GM21717 (cell line): ENCODE measurements at regions not wholly inside any gene's neighbourhood (a gene's known extent, or its start where the extent isn't known, plus 50 kb on each side); places are given as distances from the start of the nearest gene placed in this dataset.
"Not testable (repeated sequence)": the region's sequence is repeated elsewhere in the genome, so short reads cannot be mapped to it uniquely, and the experiment has no call there.

Source experiments
- ATAC-seq: cut with Tn5 transposase; IDR thresholded peaks from one replicate; pipeline ENCODE4 v1.9.1; 2021; ENCODE audit warnings: mild to moderate bottlenecking, moderate library complexity; ENCODE audit not compliant: unreplicated experiment

GRCh38 chr4:53959343-53960120, 104.9 kb downstream of the CHIC2 start:
- ATAC-seq: no peak

DNA sequence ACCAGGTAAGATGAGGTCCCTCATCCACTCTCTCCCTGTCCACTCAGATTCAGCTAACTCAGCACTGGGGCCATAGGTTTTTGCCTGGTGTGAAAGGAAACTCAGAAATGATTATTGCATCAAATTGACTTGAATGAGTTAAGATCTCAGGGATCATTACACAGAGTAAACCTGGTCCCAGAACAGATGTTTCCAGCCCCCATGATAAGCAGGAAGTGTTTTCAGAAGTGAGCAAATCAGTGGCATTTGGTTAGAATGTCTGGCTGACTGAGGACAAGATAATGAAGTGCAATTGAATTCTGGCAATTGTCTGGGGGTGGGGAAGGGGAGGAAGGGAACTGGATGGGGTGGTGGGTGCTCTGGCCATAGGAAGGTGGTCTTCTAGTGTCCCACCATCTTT, 108.0 kb downstream of the CHIC2 start:
- ATAC-seq: no peak

DNA sequence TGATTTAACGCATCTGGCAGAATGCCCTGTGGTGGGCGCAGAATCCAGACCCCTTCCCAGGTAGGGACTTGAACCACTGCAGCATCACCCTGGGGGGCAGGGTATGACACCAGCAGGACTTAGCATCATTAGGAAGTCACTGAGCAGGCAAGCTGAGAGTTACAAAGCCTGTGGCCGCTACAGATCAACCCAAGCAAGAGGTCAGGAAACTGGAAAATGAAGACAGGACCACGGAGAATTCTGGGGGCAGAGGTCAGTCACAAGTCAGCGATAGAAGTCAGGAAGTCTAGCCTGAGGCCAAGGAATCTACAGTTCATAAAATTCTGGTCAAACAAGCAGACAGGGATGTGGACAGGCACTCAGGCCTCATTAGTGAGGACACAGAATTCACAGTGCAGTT, 108.4 kb downstream of the CHIC2 start:
- no peak for ATAC-seq

GRCh38 chr4:53951414-53951813, 113.0 kb downstream of the CHIC2 start:
- no peak for ATAC-seq

GRCh38 chr4:53943345-53944085, 120.9 kb downstream of the CHIC2 start:
- no peak for ATAC-seq

- ATAC-seq: no peak
These were observed 121.7 kb downstream of the CHIC2 start for GRCh38 chr4:53942712-53943111.

DNA sequence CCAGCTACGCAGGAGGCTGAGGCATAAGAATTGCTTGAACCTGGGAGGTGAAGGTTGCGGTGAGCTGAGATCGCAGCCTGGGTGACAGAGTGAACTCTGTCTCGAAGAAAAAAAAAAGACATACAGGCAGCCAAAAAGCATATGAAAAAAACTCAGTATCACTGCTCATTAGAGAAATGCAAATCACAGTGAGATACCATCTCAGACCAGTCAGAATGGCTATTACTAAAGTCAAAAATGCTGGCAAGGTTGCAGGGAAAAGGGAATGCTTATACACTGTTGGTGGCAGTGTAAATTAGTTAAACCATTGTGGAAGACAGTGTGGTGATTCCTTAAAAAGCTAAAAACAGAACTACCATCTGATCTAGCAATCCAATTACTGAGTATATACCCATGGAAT, 123.1 kb downstream of the CHIC2 start:
- no peak for ATAC-seq

- not testable (repeated sequence) for ATAC-seq
These were observed 124.5 kb downstream of the CHIC2 start for GRCh38 chr4:53939892-53940291.

GRCh38 chr4:53937918-53938317, 126.5 kb downstream of the CHIC2 start:
- ATAC-seq: no peak

DNA sequence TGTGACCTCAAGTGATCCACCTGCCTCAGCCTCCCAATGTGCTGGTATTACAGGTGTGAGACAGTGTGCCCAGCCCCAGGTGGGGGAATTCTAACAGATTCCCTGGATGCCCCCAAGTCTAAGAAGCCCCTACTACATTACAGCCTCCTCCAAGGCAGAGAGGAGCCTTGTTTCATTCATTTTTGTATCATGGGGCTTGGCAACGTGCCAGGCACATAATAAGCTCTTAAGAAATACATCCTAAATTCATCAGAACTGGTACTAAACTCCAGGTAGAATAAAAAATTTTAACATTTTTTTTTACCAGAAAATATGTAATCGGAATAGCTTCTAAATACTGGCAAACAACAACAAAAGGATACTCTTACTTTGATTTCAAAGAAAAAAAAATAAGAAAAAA, 127.1 kb downstream of the CHIC2 start:
- ATAC-seq: no peak

GRCh38 chr4:53935780-53936179, 128.6 kb downstream of the CHIC2 start:
- no peak for ATAC-seq

- no peak for ATAC-seq
These were observed 131.4 kb downstream of the CHIC2 start for GRCh38 chr4:53932796-53933610.

DNA sequence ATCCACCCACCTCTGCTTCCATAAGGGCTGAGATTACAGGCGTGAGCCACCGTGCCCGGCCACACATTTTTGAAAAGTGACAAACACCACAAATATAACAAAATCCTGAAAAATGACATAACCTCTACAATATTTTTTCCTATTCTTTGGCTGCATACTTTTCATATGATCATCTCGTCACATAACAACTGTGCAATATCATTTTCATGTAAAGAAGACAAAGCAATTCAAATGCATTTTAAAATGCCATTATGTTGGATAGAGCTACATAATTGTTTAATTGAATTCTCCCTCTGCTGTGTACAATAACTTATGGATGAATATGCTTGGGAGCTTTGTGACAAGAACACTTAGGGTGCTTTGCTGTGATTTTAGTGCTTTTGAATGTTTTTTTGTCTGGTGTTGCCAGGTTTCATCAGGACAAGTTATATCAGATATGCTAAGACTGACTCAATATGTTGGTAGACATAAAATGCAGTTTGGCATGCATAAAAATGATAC, 132.9 kb downstream of the CHIC2 start:
- ATAC-seq: no peak

GRCh38 chr4:53929955-53930798, 134.2 kb downstream of the CHIC2 start:
- peak; percentile 72 for ATAC-seq

DNA sequence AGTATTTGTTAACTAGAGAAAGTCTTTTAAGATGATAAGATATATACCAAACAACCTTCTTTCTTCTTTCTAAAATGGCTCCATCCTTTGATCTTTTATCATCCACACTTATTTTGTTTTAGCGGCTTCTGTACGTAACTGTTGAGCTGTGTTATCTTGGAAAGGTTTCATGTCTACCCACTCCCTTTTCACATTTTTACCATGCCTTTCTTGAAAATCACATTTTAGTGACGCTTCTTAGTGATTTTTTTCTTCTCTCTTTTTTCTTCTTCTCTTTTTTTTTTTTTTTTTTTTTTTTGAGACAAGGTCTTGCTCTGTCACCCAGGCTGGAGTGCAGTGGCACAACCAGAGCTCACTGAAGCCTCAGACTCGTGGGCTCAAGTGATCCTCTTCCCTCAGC, 135.1 kb downstream of the CHIC2 start:
- ATAC-seq: no peak

- ATAC-seq: no peak
These were observed 135.6 kb downstream of the CHIC2 start for GRCh38 chr4:53928825-53929224.

- ATAC-seq: no peak
These were observed 139.3 kb downstream of the CHIC2 start for GRCh38 chr4:53925050-53925605.

DNA sequence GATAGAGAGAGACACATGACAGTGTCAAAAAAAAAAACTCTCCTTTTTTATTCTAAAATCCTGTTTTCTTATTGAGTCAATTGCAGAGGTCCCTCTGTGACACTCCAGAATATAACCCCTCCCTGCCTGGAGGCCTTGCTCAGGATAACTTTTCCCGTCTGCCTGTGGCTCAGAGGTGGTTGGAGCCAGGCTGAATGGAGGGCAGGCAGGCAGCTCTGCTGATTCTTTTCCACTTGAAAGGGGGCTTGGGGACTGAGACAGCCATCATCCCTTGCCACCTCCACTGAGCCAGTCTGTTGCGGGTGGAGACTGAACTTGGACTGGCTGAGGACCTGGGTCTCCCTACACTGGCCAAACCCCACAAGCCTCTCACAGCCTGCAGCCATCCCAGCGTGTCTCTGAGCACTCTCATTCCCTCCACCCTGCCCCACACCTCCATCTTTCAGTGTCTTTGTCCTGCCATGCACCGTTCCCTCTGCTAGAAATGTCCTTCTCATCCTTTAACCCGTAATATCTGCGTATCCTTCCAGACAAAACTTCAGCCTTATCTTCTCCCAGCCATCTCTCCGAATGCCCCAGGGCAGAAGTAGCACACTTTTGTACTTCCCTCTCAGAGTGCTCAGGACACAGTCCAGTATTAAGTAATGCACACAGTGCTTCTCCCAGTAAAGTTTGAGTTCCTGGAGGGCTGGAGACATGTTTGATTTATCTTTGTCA, 139.9 kb downstream of the CHIC2 start:
- ATAC-seq: no peak

DNA sequence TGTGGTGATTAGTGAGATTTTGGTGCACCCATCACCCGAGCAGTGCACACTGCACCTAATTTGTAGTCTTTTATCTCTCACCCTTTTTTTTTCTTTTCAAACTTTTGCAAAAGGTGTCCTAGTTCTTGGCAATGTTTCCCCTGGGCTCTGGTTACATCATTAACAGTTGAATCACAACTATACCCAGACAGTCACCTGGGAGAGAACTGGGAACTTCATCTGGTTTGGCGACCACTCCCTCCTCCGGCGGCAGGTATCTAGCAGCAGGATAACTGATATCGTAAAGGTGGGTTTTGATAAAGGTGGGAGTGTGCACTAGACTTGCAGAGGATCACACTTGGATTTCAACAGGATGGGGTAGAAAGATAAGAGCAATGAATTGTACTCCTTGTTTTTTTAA, 140.5 kb downstream of the CHIC2 start:
- ATAC-seq: no peak

- ATAC-seq: no peak
These were observed 142.5 kb downstream of the CHIC2 start for GRCh38 chr4:53921856-53922255.
